Amniotic stem cell (primary cell): ENCODE measurements at regions not wholly inside any gene's neighbourhood (a gene's known extent, or its start where the extent isn't known, plus 50 kb on each side); places are given as distances from the start of the nearest gene placed in this dataset.
"Not testable (repeated sequence)": the region's sequence is repeated elsewhere in the genome, so short reads cannot be mapped to it uniquely, and the experiment has no call there.

Experiments used
- DNase-seq: peaks from one replicate; lab custom pipeline; 2025; lab: John Stamatoyannopoulos, UW

- not testable (repeated sequence) for DNase-seq
These were observed 1220.8 kb upstream of the B3GALT2 start for GRCh38 chr1:194407238-194407637.

GRCh38 chr1:194394676-194395075, 1208.3 kb upstream of the B3GALT2 start:
- DNase-seq, result no peak

GRCh38 chr1:194387531-194387930, 1201.1 kb upstream of the B3GALT2 start:
- DNase-seq, result no peak

GRCh38 chr1:194378517-194378916, 1192.1 kb upstream of the B3GALT2 start:
- DNase-seq, result no peak

GRCh38 chr1:194374649-194375048, 1188.2 kb upstream of the B3GALT2 start:
- no peak for DNase-seq

- no peak for DNase-seq
These were observed 1185.9 kb upstream of the B3GALT2 start for GRCh38 chr1:194372266-194372665.

GRCh38 chr1:194369622-194370021, 1183.2 kb upstream of the B3GALT2 start:
- DNase-seq, result no peak

- no peak for DNase-seq
These were observed 1182.6 kb upstream of the B3GALT2 start for GRCh38 chr1:194369060-194369459.

GRCh38 chr1:194367121-194367520, 1180.7 kb upstream of the B3GALT2 start:
- no peak for DNase-seq

GRCh38 chr1:194366705-194367104, 1180.3 kb upstream of the B3GALT2 start:
- DNase-seq, result no peak

- DNase-seq, result no peak
These were observed 1175.9 kb upstream of the B3GALT2 start for GRCh38 chr1:194362327-194362726.

- no peak for DNase-seq
These were observed 1175.1 kb upstream of the B3GALT2 start for GRCh38 chr1:194361374-194362131.

- DNase-seq, result no peak
These were observed 1171.8 kb upstream of the B3GALT2 start for GRCh38 chr1:194358208-194358581.

GRCh38 chr1:194357573-194358207, 1171.3 kb upstream of the B3GALT2 start:
- not testable (repeated sequence) for DNase-seq

- no peak for DNase-seq
These were observed 1169.2 kb upstream of the B3GALT2 start for GRCh38 chr1:194355488-194356106.

- no peak for DNase-seq
These were observed 1166.7 kb upstream of the B3GALT2 start for GRCh38 chr1:194353121-194353520.

- DNase-seq, result no peak
These were observed 1160.8 kb upstream of the B3GALT2 start for GRCh38 chr1:194347200-194347599.

GRCh38 chr1:194342484-194343262, 1156.3 kb upstream of the B3GALT2 start:
- DNase-seq, result no peak

- no peak for DNase-seq
These were observed 1155.2 kb upstream of the B3GALT2 start for GRCh38 chr1:194341587-194341986.

- no peak for DNase-seq
These were observed 1153.1 kb upstream of the B3GALT2 start for GRCh38 chr1:194339471-194339870.

GRCh38 chr1:194338241-194338948, 1152.0 kb upstream of the B3GALT2 start:
- no peak for DNase-seq

- DNase-seq, result no peak
These were observed 1146.8 kb upstream of the B3GALT2 start for GRCh38 chr1:194333240-194333639.
